Lung (tissue), 11 donors: ENCODE measurements at regions not wholly inside any gene's neighbourhood (a gene's known extent, or its start where the extent isn't known, plus 50 kb on each side); places are given as distances from the start of the nearest gene placed in this dataset.

Experiments used
- ATAC-seq: fragments of 200-7000 bp; cut with Tn5 transposase; one replicate; pipeline ENCODE4 v1.9.1; 2020; ENCODE audit warnings: moderate number of reproducible peaks; ENCODE audit not compliant: insufficient read depth, low FRiP score
- DNase-seq, 3 donors: peaks; one replicate each; pipeline ENCODE4 v3.0.0-alpha.2; 2013 to 2017
- H3K27ac ChIP-seq, 2 donors: one replicate each; pipeline ENCODE4 v1.5.1; 2013; ENCODE audit warnings: mild to moderate bottlenecking in 2 of 2, moderate library complexity in 2 of 2, control low read depth in 1 of 2, inconsistent platforms in 1 of 2, low read depth in 1 of 2, low read length in 1 of 2
- H3K27me3 ChIP-seq, 3 donors: one replicate each; pipeline ENCODE4 v1.5.1; 2013; ENCODE audit warnings: low read length in 2 of 3; ENCODE audit not compliant: control insufficient read depth in 3 of 3, insufficient read depth in 3 of 3
- H3K36me3 ChIP-seq, 4 donors: one replicate each; pipeline ENCODE4 v1.5.1; 2013; ENCODE audit warnings: low read length in 4 of 4, mild to moderate bottlenecking in 1 of 4, moderate library complexity in 1 of 4; ENCODE audit not compliant: control insufficient read depth in 4 of 4, insufficient read depth in 4 of 4
- H3K4me1 ChIP-seq, 5 donors: one replicate each; pipeline ENCODE4 v1.5.1; 2013; ENCODE audit warnings: low read length in 5 of 5, mild to moderate bottlenecking in 2 of 5, moderate library complexity in 1 of 5; ENCODE audit not compliant: control insufficient read depth in 5 of 5, insufficient read depth in 5 of 5
- H3K4me3 ChIP-seq: one replicate; pipeline ENCODE4 v1.5.1; 2013; ENCODE audit warnings: mild to moderate bottlenecking, control low read depth, moderate library complexity
- H3K9ac ChIP-seq, 2 donors: one replicate each; pipeline ENCODE4 v1.5.1; 2013; ENCODE audit warnings: low read length in 2 of 2, control low read depth in 1 of 2; ENCODE audit not compliant: insufficient read depth in 1 of 2
- H3K9me3 ChIP-seq, 4 donors: one replicate each; pipeline ENCODE4 v1.5.1; 2013; ENCODE audit warnings: low read length in 3 of 4, mild to moderate bottlenecking in 1 of 4, moderate library complexity in 1 of 4; ENCODE audit not compliant: control insufficient read depth in 4 of 4, insufficient read depth in 3 of 4
- CTCF ChIP-seq: IDR thresholded peaks from 2 replicates; pipeline ENCODE4 v1.5.1; 2012; ENCODE audit warnings: mild to moderate bottlenecking; ENCODE audit errors: control extremely low read depth, extremely low read depth
- WGBS, 2 donors: extraction: QIAGEN DNeasy Blood & Tissue Kit; methylation state at CpG; one replicate each; pipeline ENCODE4 v1.1.7; 2013; 5-methylcytosine and 5-hydroxymethylcytosine counted together
- donor health status: control.
- donor health status: control.
- donor health status: Bipolar disorder and iron deficiency.
- donor health status: healthy.
- donor health status: DM: yes; HTN: yes; CAD: no.

- Histone ChIP-seq H3K4me3 (no peak overlapping the region), H3K4me1 (peaks cover 0 to 8% (median 2%) of the 10 kb centered on the region in 5 donors), H3K36me3 (no peaks in the 10 kb centered on the region), H3K27ac (no peak overlapping the region), H3K27me3 (no peaks in the 10 kb centered on the region), H3K9ac (no peak overlapping the region), H3K9me3 (no peaks in the 10 kb centered on the region)
- WGBS, 2 donors: 95 to 97% methylated on average over 1 of the region's 1 CpG
- DNase-seq: no peak
- no peak for ATAC-seq
- no peak for TF ChIP-seq CTCF
These were observed 128.6 kb upstream of the ELL2 start for GRCh38 chr5:96090215-96090614.

GRCh38 chr5:96088706-96089498 is 127.3 kb upstream of the ELL2 start:
- Histone ChIP-seq H3K4me1 (peaks cover 0 to 2% (median 0%) of the 10 kb centered on the region in 5 donors), H3K27ac (no peak overlapping the region), H3K4me3 (no peak overlapping the region), H3K9me3 (no peaks in the 10 kb centered on the region), H3K9ac (no peak overlapping the region), H3K27me3 (no peaks in the 10 kb centered on the region), H3K36me3 (no peaks in the 10 kb centered on the region)
- 78 to 87% methylated on average over 4 of the region's 4 CpGs for WGBS, 2 donors
- DNase-seq (no peak), ATAC-seq (no peak)
- TF ChIP-seq CTCF: no peak

GRCh38 chr5:96087939-96088338 is 126.3 kb upstream of the ELL2 start:
- H3K4me1 ChIP-seq: no peaks in the 10 kb centered on the region
- H3K27ac ChIP-seq: no peak overlapping the region
- no peaks in the 10 kb centered on the region for H3K27me3 ChIP-seq
- no peak overlapping the region for H3K9ac ChIP-seq
- H3K36me3 ChIP-seq: no peaks in the 10 kb centered on the region
- no peak for TF ChIP-seq CTCF
- H3K9me3 ChIP-seq: no peaks in the 10 kb centered on the region
- H3K4me3 ChIP-seq: no peak overlapping the region
- WGBS, 2 donors: 47 to 69% methylated on average over 3 of the region's 3 CpGs
- ATAC-seq: no peak
- no peak for DNase-seq
